Common myeloid progenitor, CD34-positive (primary cell): ENCODE measurements at regions not wholly inside any gene's neighbourhood (a gene's known extent, or its start where the extent isn't known, plus 50 kb on each side); places are given as distances from the start of the nearest gene placed in this dataset.

Experiments used
- CTCF ChIA-PET: fragments of 350-600 bp; sonication (Branson Sonifier 250); formaldehyde crosslinking; loops from one replicate; lab custom pipeline; 2021; ENCODE audit warnings: antibody characterized with exemption; lab: Charles Lee
- POLR2A ChIA-PET: fragments of 350-600 bp; sonication (Branson Sonifier 250); formaldehyde crosslinking; loops from one replicate; lab custom pipeline; 2021; ENCODE audit warnings: antibody characterized with exemption; lab: Charles Lee
- DNase-seq, 3 donors: peaks; one replicate each; pipeline versions ENCODE4 v3.0.0 to v3.0.0-alpha.2; 2013
- H3K27ac ChIP-seq, 2 experiments: 1 replicate in 1 of 2; 2 replicates in 1 of 2; pipeline ENCODE4 v1.7.0; 2013; ENCODE audit warnings: inconsistent platforms in 2 of 2, low read length in 2 of 2, mild to moderate bottlenecking in 2 of 2, low read depth in 1 of 2, moderate library complexity in 1 of 2; ENCODE audit not compliant: severe bottlenecking in 2 of 2, insufficient read depth in 1 of 2, poor library complexity in 1 of 2
- H3K27me3 ChIP-seq, 5 experiments: replicated peaks in 2 of 5; 1 replicate in 3 of 5; 2 replicates in 2 of 5; pipeline versions ENCODE4 v1.6.1 to v1.7.0; 2013; ENCODE audit warnings: low read length in 4 of 5, mild to moderate bottlenecking in 2 of 5, moderate library complexity in 2 of 5, inconsistent platforms in 1 of 5; ENCODE audit not compliant: insufficient read depth in 5 of 5, control insufficient read depth in 4 of 5
- H3K36me3 ChIP-seq, 4 experiments: 1 replicate in 2 of 4; 2 replicates in 2 of 4; pipeline versions ENCODE4 v1.6.1 to v1.7.0; 2013; ENCODE audit warnings: low read length in 3 of 4, control low read depth in 1 of 4, mild to moderate bottlenecking in 1 of 4; ENCODE audit not compliant: control insufficient read depth in 4 of 4, insufficient read depth in 4 of 4
- H3K4me1 ChIP-seq, 4 experiments: 1 replicate in 3 of 4; 2 replicates in 1 of 4; pipeline versions ENCODE4 v1.6.1 to v1.7.1; 2013; ENCODE audit warnings: low read length in 3 of 4, mild to moderate bottlenecking in 3 of 4, control low read depth in 1 of 4, inconsistent platforms in 1 of 4, moderate library complexity in 1 of 4; ENCODE audit not compliant: control insufficient read depth in 4 of 4, insufficient read depth in 4 of 4; ENCODE audit errors: control extremely low read depth in 1 of 4
- H3K4me3 ChIP-seq, 7 experiments: 1 replicate in 4 of 7; 2 replicates in 3 of 7; pipeline versions ENCODE4 v1.5.1 to v1.7.0; 2013; ENCODE audit warnings: mild to moderate bottlenecking in 7 of 7, low read length in 6 of 7, moderate library complexity in 6 of 7, inconsistent platforms in 2 of 7, low read depth in 2 of 7, control low read depth in 1 of 7; ENCODE audit not compliant: insufficient read depth in 4 of 7, control insufficient read depth in 1 of 7; ENCODE audit errors: extremely low read depth in 1 of 7
- H3K9me3 ChIP-seq, 5 experiments: 1 replicate in 4 of 5; 2 replicates in 1 of 5; pipeline versions ENCODE4 v1.6.1 to v1.7.1; 2013; ENCODE audit warnings: low read length in 4 of 5, mild to moderate bottlenecking in 2 of 5, inconsistent platforms in 1 of 5, low read depth in 1 of 5, moderate library complexity in 1 of 5; ENCODE audit not compliant: control insufficient read depth in 4 of 5, insufficient read depth in 2 of 5; ENCODE audit errors: control extremely low read depth in 1 of 5
- WGBS: methylation state at CpG from one replicate; pipeline ENCODE4 v1.1.5; 2013; ENCODE audit not compliant: insufficient coverage; 5-methylcytosine and 5-hydroxymethylcytosine counted together

GRCh38 chrX:13401724-13402123 lies 81.9 kb upstream of the ATXN3L start:
- CTCF ChIA-PET: interaction anchor here (1.0 kb wide), 1 partner anchor 86 kb away, joined by 3 read pairs; no protein-coding TSS in a partner anchor

GRCh38 chrX:13398839-13399238 lies 79.0 kb upstream of the ATXN3L start:
- no CpG with 5 or more reads among the region's 1 CpG for whole genome bisulfite sequencing
- Histone ChIP-seq H3K4me1 (no peaks in the 10 kb centered on the region), H3K9me3 (peaks cover 0 to 3% (median 0%) of the 10 kb centered on the region in 5 experiments), H3K27me3 (peaks cover 0 to 3% (median 0%) of the 10 kb centered on the region in 5 experiments), H3K4me3 (no peak overlapping the region), H3K36me3 (no peaks in the 10 kb centered on the region), H3K27ac (no peak overlapping the region)
- ChIA-PET CTCF (no interaction called here), POLR2A (no interaction called here)
- no peak for DNase-seq

More at GRCh38 chrX:13401724-13402123, 81.9 kb upstream of the ATXN3L start:
- H3K9me3 ChIP-seq: peaks cover 0 to 3% (median 0%) of the 10 kb centered on the region in 5 experiments
- no peaks in the 10 kb centered on the region for H3K36me3 ChIP-seq
- WGBS: 57% methylated on average over 1 of the region's 2 CpGs
- H3K4me3 ChIP-seq: no peak overlapping the region
- peaks cover 0 to 6% (median 2%) of the 10 kb centered on the region in 4 experiments for H3K4me1 ChIP-seq
- peak in 1 of 3 donors; percentile 26 for DNase-seq
- H3K27ac ChIP-seq: no peak overlapping the region
- H3K27me3 ChIP-seq: no peaks in the 10 kb centered on the region
- POLR2A ChIA-PET: no interaction called here

- no peak overlapping the region for H3K27ac ChIP-seq
- ChIA-PET CTCF (no interaction called here), POLR2A (no interaction called here)
- H3K36me3 ChIP-seq: no peaks in the 10 kb centered on the region
- no peaks in the 10 kb centered on the region for H3K4me1 ChIP-seq
- peaks cover 0 to 3% (median 0%) of the 10 kb centered on the region in 5 experiments for H3K9me3 ChIP-seq
- peak in 1 of 3 donors; percentile 9 for DNase-seq
- 79% methylated on average over 2 of the region's 5 CpGs for WGBS
- H3K27me3 ChIP-seq: peaks cover 0 to 3% (median 0%) of the 10 kb centered on the region in 5 experiments
- H3K4me3 ChIP-seq: no peak overlapping the region
Measured at GRCh38 chrX:13397878-13398818, 78.3 kb upstream of the ATXN3L start.

- no peak for DNase-seq
- H3K27me3 ChIP-seq: peaks cover 0 to 3% (median 0%) of the 10 kb centered on the region in 5 experiments
- H3K27ac ChIP-seq: no peak overlapping the region
- CTCF ChIA-PET: no interaction called here
- no peaks in the 10 kb centered on the region for H3K4me1 ChIP-seq
- no peak overlapping the region for H3K4me3 ChIP-seq
- peaks cover 0 to 3% (median 0%) of the 10 kb centered on the region in 5 experiments for H3K9me3 ChIP-seq
- no peaks in the 10 kb centered on the region for H3K36me3 ChIP-seq
- POLR2A ChIA-PET: no interaction called here
Measured at GRCh38 chrX:13396924-13397323, 77.1 kb upstream of the ATXN3L start.

GRCh38 chrX:13389501-13389900 lies 69.6 kb upstream of the ATXN3L start:
- WGBS: no CpG with 5 or more reads among the region's 1 CpG
- Histone ChIP-seq H3K27me3 (no peaks in the 10 kb centered on the region), H3K4me1 (peaks cover 0 to 4% (median 1%) of the 10 kb centered on the region in 4 experiments), H3K4me3 (no peak overlapping the region), H3K9me3 (peaks cover 0 to 4% (median 0%) of the 10 kb centered on the region in 5 experiments), H3K36me3 (no peaks in the 10 kb centered on the region), H3K27ac (no peak overlapping the region)
- POLR2A ChIA-PET: no interaction called here
- no peak for DNase-seq
- CTCF ChIA-PET: no interaction called here

GRCh38 chrX:13387666-13388494 lies 68.0 kb upstream of the ATXN3L start:
- POLR2A ChIA-PET: interaction anchor here (0.6 kb wide), 1 partner anchor 42 kb away, joined by 3 read pairs; no protein-coding TSS in a partner anchor
- Histone ChIP-seq H3K9me3 (peaks cover 0 to 4% (median 0%) of the 10 kb centered on the region in 5 experiments), H3K4me3 (no peak overlapping the region), H3K36me3 (no peaks in the 10 kb centered on the region), H3K4me1 (peaks cover 0 to 4% (median 1%) of the 10 kb centered on the region in 4 experiments), H3K27ac (no peak overlapping the region), H3K27me3 (no peaks in the 10 kb centered on the region)
- peak in 2 of 3 donors; percentile 48 to 58 for DNase-seq
- WGBS: 100% methylated on average over 2 of the region's 2 CpGs
- CTCF ChIA-PET: no interaction called here
